HG03060 (cell line): ENCODE measurements at regions not wholly inside any gene's neighbourhood (a gene's known extent, or its start where the extent isn't known, plus 50 kb on each side); places are given as distances from the start of the nearest gene placed in this dataset.

ENCODE experiments used
- ATAC-seq: cut with Tn5 transposase; IDR thresholded peaks from one replicate; pipeline ENCODE4 v1.9.1; 2021; ENCODE audit warnings: low read depth, moderate number of reproducible peaks; ENCODE audit not compliant: unreplicated experiment

DNA sequence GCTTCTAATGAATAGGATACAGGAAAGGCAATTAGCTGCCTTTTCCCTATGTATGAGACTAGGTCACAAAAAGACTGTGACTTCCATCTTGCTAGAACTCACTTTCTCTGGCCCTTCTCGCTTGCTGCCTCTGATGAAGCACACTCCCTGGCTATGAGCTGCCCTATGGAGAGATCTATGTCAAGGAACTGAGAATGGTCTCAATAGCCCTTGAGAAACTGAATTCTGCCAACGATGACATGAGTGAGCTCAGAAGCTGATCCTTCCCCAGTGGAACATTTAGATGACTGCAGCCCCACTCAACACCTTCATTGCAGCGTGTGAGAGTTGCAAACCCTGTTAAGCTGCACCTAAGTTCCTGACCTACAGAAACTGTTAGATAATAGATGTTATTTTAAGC lies 309.8 kb downstream of the COG6 start:
- ATAC-seq, result no peak

DNA sequence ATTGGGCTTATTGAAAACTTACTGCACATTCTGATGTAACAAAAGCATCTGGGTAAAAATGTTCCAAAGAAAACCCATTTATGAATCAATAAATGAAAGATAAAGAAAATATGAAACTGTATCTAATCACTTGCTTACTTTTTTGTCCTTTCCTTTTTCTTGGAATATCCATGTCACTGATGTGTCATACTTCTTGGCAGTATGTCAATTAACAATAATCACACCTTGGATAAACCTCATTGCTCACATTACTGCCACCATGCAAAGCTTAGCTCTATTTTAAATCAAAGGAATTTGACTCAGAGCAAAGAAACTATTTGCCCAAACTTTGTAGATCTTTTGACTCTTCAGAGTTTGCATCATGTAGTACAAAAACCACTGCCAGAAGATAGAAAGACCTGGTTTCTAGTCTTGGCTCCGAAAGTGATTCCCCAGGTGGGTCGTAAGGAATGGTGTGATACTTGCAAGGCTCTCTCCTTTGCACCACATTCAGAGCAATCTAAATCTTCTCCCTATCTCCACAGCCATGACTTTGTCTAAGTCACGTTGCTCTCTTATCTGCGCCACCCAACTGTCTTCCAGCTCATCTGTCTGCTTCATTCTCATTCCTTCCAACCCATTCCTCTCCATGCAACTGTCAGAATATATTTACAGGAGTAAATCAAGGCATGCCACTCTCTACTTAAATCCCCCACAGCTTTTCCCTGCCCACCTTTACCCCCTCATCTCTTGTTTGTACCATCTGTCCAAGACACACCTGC lies 311.9 kb downstream of the COG6 start:
- ATAC-seq, result no peak

DNA sequence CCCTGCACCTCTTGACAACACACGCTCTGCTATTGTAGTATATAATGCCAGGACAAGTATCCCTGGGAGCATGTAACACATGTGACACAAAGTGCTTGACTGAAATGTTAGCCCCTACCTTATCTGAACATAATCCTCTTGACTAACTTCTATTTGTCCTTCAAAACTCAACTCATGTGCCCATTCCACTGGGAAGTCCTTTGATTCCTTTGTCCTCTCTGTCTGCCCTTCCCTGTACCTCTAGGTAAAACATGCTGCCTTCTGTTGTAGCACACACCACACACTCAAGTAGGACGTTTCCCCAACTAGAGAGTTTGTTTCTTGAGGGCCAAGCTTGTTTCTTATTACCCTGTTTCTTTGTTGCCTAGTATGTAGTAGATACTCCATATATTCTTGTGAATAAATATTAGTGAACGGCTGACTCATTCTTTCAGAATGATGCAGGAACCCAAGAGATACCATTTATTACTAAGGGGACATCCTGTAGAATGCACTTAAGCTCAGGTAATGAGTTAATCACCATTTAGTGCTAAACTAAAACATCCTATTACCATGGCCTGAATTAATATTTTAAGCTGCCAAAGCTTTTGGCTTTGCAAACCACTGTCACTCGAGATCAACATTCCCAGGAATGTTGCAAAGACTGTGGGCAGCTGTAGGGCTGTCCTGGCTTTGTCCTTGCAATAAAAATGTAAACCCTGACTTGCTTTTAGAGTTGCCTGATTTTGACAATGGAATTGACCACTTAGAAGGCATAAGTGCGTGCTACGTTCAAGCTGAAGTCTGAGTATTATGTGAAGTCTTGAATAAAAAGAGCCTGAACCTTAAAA lies 313.4 kb downstream of the COG6 start:
- ATAC-seq, result no peak

DNA sequence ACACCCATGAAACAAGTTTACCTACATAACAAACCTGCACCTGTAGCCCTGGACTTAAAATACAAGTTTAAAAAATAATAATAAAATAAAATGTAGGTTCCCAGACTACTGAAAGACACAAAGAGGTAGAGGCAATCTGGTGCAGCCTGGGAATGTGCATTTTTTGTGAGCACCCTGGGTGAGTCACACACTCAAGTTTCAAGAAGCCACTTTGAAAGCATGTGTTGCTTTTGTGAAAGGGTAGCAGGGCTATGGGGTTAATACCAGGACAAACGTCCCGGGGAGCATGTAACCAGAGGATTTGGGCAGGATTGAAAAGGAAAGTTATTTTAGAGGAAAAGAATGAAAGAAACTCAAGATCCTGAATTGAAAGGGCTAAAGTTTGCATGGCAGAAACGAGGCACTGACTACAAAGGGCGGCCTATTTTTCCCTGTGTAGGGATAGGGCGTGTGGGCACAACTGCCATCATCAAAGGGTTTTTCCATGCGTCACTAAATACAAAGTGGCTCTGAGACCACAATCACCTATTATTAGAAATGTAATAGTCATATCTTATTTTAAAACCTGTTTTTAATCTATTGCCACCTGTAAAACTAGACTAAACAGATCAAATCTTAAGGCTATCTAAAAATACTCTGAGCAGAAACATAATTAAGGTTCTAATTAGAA lies 314.9 kb downstream of the COG6 start:
- no peak for ATAC-seq

DNA sequence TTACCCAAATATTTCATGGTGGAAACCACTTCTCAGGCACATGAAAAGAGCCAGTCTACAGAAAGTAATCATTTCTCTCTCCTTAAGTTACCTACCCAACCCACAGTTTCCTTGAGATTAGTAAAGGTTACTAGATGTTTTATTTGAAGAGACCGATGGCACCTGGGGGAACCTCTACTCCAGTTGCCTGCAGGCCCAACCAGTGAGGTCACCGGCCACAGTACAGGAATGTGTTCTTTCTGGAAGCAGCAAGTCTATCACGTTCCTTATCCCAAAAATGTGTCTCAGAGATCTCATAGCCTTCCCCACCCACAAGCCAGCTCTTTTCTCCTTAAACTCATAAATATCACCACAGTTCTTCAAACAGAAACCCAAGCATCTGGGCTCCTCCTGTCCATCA lies 316.1 kb downstream of the COG6 start:
- ATAC-seq, result no peak

DNA sequence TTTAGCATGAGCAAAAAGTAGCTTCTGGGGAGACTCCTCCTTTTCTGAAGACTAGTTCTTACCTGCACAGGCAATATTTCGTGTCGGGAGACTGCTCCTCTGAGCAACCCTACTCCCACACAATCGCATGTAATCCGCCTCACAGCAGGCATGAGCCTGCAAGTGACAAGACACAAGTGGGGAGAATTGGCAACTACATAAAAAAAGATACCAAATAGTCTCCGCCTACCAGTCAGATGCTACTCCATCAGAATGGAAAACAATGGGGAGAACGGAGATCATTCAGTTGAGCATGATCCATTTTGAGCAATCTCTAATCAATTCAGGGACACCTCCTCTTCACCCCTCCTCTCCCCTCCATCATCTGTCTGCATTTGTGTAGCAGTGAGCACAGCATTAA lies 321.0 kb downstream of the COG6 start:
- no peak for ATAC-seq

DNA sequence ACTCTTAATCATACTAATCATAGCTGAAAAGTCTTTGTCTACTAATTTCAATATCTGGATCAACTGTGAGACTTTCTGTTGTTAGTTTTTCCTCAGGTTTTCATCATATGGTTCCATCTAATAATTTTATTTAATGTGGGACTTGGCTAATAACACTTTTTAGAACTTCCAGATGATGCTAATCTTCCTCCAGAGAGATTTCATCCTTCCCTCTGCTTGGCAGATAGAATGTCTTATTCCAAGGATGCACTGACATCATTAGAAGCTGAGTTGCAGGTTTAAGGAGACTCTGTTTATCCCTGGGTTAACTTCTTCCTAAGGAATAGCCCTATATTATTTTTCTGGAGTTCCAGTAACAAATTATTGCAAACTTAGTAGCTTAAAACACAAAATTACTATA lies 325.6 kb downstream of the COG6 start:
- ATAC-seq, result no peak

DNA sequence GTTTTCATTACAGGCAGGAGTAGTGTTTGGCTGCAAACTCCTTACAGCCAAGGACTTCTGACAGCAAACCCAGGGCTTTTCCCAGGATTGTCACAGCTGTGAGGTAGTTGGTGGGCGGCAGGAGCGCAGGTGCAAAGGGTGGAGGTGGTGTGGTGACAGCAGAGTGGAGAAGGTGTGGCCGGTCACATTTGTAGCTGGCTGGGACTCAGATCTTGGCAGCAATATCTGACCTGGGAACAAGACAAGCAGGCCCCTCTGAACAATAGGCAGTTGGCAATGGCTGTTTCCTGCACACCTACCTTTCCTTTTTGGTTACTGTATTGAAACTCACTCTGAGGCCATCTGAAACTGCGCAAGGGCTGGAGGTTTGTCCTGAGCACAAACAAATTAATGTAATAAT lies 327.3 kb downstream of the COG6 start:
- ATAC-seq, result no peak

DNA sequence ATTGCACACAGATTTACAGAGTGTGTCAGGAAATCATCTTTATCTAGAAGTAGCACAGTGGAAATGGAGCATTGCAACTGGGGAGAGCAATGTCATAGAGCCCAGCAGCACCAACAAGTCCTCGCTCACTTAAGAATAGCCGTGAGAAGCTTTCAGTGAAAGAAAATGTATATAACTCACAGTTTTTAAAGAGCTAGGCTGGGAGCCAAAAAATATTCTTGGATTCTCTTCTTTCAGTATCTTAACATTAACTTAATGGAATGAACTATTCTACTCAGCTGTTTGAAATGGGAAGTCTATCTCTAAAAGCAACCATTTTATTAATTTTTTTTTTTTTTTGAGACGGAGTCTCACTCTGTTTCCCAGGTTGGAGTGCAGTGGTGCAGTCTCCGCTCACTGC lies 329.6 kb downstream of the COG6 start:
- ATAC-seq, result no peak

DNA sequence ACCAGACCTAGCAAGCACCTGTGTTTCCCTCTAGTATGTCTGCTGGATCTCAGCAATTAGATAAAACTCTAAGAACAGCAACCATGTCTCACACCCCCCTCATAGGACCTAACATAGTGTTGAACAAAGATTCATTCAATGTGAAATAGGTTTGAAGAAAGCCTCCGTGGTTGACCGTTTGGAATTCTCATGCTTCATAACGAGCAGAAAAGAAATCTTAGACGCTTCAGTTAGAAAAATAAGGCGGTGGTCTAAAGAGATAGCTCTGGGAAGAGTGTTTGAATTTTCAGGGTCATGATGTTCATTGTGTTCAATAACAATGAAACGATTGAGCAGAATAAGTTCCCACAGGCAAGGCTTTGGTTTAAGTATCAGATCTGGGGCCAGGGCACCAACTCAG lies 332.9 kb downstream of the COG6 start:
- no peak for ATAC-seq

DNA sequence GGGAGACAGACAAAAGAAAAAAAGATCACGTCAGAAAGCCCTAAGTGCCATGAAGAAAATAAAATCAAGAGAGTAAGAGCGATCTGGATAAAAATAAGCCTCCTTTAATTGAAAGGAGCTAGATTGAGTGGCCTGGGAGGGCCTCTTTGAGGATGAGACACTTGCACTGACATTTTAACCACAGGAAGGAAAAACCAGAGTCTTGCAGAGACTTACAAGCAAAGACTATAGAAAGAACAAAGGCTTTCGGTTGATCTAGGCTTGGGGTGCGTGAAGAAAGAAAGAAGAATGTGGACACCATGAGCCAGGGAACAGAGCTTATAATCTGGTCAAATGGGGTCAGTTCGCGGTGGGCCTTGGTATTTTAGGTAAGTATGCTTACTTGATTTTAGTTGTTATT lies 342.7 kb downstream of the COG6 start:
- ATAC-seq, result no peak

DNA sequence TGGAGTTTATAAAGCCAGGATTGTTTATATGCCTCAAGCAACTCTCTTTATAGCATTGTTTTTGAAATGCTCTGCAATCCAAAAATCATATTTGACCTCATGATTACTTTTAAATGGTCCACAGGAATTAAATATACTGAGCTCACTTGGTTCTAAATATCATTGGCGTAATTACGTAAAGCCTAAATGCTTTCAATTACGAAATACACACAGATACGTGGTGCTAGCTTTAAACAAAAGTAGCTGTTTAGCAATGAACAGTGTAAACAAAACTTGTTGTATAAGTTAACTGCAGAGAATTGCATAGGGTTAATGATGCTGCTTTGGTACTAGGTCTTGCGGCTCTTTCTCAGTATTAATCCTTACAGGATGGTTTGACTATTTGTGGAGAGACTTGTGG lies 346.6 kb downstream of the COG6 start:
- ATAC-seq, result no peak

DNA sequence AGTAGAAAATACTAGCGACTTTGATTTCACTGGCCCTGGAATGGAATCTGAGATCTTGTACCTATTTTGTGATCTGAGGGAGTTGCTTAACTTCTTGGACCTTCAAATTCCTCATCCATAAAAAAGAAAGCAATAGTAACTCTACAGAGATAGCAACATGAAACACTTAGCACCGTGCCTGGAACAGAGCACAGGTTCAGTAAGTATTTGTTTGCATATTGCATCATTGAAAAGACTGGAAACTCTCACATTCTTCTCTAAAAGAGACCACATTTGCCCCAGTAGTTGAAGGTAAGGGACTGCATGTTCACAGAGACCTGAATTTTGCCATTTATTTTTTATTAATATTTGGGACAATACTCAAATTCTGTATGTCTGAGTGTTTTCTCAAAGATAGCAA lies 358.1 kb downstream of the COG6 start:
- no peak for ATAC-seq

DNA sequence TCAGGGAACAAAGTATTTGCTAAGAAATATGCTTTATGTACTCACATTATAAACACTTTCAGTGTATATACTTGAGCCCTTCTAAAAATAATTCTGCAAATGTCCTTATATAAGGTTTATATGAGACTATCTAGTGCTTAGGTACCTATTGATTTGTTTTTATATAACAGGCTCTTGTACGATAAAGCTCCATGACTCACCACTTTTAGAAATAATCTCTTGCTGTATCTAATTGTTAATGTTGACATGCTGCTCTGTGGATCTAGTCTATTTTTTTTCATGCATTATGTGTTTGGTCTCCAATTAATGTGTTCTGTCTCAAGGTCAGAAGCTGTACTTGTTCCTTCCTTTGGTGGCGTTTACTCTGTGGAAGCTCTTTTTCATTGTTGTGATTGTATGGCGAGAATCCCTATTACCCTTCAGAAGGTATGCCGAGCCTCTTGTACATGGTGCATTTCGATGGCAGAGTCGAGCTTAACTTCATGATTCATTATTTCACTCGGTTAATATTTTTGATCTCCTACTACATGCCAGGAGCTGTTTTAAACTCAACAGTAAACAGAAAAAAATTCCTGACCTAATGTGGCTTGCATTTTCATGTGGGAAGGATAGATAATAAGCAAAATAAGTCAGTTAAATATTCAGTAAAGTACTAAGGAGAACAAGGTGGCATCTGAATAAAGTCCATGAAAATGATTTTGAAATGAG lies 361.6 kb downstream of the COG6 start:
- ATAC-seq, result no peak

DNA sequence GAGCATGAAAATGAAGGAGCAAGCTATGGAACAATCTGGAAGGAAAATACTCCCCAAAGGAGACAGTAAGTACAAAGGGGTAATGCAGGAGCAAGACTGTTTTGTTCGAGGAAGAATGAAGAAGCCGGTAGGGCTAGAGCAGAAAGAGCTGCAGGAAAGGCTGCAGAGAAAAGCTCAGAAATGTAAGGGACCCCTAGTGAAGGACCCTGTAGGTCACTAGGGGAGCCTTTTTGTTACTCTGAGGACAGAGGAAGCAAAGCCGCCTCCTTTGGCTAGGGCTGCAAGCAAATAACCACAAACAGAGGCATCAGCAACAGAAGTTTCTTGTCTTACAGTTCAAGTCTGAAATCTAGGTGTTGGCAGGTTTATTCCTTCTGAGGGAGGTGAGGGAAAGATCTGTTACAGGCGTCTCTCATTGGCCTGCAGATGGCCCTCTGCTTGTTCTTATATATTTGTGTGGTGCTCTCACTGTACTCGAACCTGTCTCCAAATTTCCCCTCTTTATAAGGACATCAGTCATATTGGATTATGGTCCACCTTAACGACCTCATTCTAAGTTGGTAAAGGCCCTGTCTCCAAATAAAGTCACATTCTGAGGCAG lies 362.3 kb downstream of the COG6 start:
- no peak for ATAC-seq

DNA sequence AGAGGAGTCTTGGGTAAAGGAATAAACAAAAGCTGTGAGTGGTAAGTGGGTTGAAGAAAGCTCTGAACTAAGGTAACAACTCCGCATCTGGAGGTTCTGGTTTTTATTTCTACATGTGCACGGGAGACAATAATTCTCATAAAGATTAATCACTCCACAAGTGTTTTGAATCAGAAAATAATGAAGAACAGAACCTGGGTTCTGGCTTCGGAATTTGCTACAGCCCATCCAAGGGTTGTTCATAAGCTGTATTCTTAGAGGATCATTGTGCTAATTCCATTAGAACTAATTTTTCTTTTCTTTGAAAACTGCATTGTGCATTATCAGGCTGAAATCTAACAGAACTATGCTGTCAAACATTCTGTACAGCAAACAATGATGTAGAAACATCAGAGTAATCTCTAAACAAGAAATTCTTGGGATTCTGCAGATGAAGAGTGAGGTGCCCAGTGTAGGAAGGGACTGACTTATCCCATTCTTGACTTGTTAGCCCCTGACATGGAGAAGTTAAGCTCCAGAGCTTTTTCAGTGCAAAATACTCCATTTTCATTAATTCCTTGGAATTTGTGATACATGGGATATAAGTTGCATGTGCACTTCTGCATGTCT lies 368.2 kb downstream of the COG6 start:
- no peak for ATAC-seq

DNA sequence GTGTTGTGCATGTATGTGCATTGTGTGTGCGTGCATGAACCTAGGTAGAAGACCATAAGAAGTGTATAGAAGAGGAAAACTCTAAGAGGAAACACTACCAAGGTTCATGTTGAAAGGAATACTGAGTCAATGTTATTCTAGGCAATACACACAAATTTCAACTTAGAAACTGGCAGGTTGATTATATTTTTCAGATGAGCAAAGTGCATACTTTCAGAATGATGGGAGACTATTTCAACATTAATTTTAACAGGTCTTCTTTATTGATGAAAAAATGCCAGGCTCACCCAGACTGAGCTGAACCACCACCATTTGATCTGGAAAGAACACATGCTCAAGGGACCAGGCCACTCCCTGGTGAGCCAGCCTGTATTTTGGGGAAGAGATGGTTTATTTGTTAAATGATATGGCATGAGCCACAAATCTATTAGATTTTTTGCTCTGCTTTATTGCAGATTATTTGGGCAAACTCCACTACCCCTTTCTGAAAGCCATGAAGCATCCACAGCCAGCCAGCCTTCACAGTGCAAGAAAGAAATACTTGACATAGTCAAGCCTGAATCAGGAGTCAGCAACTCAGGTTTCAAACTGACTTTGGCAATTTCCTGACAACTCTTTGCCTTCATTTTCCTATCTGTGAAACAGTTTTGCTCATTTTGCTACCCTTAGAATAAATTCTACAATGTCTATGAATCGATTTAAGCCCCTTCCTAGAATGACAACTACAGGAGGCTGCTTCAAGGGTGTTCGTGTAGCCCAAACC lies 368.9 kb downstream of the COG6 start:
- no peak for ATAC-seq

DNA sequence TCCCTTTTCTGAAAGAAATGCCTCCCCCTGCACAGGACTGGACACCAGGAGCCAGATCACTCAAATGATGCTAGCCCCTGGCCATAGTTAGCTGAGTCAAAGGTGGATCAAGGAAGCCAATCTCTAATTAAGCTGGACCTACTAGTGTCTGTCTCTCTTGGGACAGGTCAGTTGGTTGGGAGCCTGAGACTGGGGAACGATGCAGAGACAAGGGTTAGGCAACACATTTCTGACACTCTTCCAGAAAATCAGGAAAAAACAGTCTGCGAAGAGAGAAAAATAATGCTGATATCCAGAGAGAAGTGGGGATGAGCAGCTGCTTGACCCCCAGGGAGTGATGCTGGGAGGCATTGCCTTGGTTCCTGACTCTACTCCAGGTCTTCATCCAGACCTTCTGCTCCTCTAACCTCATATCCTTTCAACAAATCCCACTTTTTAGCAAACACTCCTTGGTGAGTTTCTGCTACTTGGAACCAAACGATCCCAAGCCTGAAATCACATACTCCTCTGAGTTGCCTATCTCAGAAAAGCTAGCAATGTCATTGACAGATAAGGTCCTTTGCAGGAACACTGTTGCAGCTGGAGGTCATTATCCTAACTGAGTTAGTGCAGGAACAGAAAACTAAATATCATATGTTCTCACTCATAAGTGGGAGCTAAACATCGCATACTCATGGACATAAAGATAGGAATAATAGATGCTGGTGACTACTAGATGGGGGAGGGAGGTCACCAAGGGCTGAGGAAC lies 369.7 kb downstream of the COG6 start:
- no peak for ATAC-seq

DNA sequence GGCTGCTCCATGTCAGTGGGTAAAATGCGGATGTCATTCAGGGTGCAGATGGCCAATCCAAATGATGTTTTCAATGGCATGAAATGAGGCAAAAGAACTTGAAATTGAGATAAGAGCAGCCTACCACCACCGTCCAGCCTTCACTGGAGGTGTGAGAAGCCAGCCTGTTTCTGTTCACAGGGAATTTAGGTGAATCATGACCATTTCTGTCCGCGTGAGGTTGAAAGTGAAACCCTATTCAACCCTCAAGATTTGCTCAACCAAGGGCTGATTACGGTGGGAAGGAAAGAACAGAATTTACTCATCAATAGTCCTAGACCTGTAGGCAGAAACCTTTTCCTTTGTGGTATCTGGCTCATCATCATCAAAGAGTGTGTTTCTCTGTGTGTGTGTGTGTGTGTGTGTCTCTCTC lies 370.7 kb downstream of the COG6 start:
- ATAC-seq, result peak; percentile 91
